Glutamatergic neuron (in vitro differentiated cells): ENCODE measurements at regions not wholly inside any gene's neighbourhood (a gene's known extent, or its start where the extent isn't known, plus 50 kb on each side); places are given as distances from the start of the nearest gene placed in this dataset.

Source experiments
- DNase-seq: peaks from one replicate; pipeline ENCODE4 v3.0.0; 2022
- H3K27ac Mint-ChIP-seq: one replicate; pipeline ENCODE4 v1.8.0; 2020; ENCODE audit warnings: mild to moderate bottlenecking, mixed read lengths, inconsistent platforms; ENCODE audit not compliant: unreplicated experiment
- H3K27me3 Mint-ChIP-seq: one replicate; pipeline ENCODE4 v1.8.0; 2020; ENCODE audit warnings: mild to moderate bottlenecking, moderate library complexity, mixed read lengths, inconsistent platforms; ENCODE audit not compliant: unreplicated experiment
- H3K36me3 Mint-ChIP-seq: one replicate; pipeline ENCODE4 v1.8.0; 2020; ENCODE audit warnings: mild to moderate bottlenecking, mixed read lengths, inconsistent platforms; ENCODE audit not compliant: unreplicated experiment
- H3K4me1 Mint-ChIP-seq: one replicate; pipeline ENCODE4 v1.8.0; 2020; ENCODE audit warnings: mild to moderate bottlenecking, low read depth, mixed read lengths, inconsistent platforms; ENCODE audit not compliant: unreplicated experiment
- H3K4me3 Mint-ChIP-seq: one replicate; pipeline ENCODE4 v1.8.0; 2020; ENCODE audit warnings: mild to moderate bottlenecking, mixed read lengths, inconsistent platforms; ENCODE audit not compliant: unreplicated experiment
- H3K9me3 Mint-ChIP-seq: one replicate; pipeline ENCODE4 v1.8.0; 2020; ENCODE audit warnings: mild to moderate bottlenecking, moderate library complexity, mixed read lengths, inconsistent platforms; ENCODE audit not compliant: unreplicated experiment
- TF ChIP-seq, protein P1 (sequence below): fragments of 200-600 bp; sonication (generic); IDR thresholded peaks from one replicate; pipeline ENCODE4 v1.5.0; 2021; ENCODE audit not compliant: partially characterized antibody, unreplicated experiment

DNA sequence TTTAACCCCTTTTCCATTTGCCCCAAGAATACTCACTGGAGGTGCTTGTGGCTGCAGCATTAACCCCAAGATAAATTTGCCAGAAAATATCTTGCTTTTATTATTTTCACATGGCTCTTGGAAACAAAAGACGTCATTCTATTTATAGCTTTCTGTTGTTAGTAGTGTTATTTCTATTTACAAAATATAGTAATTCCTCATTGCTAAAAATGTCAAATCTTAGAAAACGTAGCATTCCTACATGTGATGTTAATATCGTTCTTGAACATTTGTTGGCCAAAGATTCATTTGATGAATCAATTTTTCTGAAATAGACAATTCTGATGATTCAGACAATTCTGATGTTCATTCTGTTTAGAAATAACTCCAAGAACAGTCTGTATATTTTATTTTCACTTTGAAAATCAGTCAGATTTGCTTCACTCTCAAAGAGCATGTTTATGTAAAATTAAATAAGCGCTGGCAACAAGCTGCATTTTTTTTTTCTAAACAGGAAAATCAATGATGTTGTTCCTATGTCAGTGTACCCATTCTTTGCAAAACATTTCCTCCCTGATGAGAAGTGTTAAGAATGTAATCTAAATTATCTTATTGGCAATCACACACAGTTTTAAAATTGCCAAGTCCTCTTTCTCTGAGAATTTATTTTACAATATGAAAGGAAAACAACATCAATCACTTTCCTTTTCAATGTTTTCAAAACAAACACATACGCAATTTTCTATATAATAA, 334.0 kb downstream of the KCTD12 start:
- Mint-ChIP-seq H3K9me3 (no peaks in the 10 kb centered on the region), H3K36me3 (no peaks in the 10 kb centered on the region), H3K27ac (no peak overlapping the region), H3K27me3 (no peaks in the 10 kb centered on the region), H3K4me3 (no peak overlapping the region), H3K4me1 (no peaks in the 10 kb centered on the region)
- no peak for DNase-seq
- TF ChIP-seq, protein P1, sequence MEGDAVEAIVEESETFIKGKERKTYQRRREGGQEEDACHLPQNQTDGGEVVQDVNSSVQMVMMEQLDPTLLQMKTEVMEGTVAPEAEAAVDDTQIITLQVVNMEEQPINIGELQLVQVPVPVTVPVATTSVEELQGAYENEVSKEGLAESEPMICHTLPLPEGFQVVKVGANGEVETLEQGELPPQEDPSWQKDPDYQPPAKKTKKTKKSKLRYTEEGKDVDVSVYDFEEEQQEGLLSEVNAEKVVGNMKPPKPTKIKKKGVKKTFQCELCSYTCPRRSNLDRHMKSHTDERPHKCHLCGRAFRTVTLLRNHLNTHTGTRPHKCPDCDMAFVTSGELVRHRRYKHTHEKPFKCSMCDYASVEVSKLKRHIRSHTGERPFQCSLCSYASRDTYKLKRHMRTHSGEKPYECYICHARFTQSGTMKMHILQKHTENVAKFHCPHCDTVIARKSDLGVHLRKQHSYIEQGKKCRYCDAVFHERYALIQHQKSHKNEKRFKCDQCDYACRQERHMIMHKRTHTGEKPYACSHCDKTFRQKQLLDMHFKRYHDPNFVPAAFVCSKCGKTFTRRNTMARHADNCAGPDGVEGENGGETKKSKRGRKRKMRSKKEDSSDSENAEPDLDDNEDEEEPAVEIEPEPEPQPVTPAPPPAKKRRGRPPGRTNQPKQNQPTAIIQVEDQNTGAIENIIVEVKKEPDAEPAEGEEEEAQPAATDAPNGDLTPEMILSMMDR, result no peak

DNA sequence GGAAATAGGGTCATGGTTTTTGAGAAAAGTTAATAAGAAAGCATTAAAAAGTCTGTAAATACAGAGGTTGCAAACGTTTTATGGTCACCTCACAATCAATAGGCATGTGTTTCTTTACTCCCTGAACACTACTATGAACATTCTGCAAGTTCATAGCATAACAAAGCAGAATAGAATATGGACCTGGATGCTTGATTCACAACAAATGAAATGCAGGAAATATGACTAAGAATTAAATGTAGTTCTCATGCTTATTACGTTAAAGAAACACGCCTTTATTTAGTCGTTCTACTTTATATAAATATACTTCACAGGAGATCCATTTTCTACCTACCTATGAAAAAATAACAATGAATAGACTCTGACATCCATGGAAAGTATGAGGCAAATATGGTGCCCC, 344.0 kb downstream of the KCTD12 start:
- TF ChIP-seq, protein P1, result no peak
- DNase-seq, result no peak
- H3K27ac Mint-ChIP-seq, result no peak overlapping the region
- no peaks in the 10 kb centered on the region for H3K4me1 Mint-ChIP-seq
- peaks cover 1% of the 10 kb centered on the region for H3K27me3 Mint-ChIP-seq
- no peak overlapping the region for H3K4me3 Mint-ChIP-seq
- H3K9me3 Mint-ChIP-seq, result peaks cover 4% of the 10 kb centered on the region
- H3K36me3 Mint-ChIP-seq, result peaks cover 3% of the 10 kb centered on the region

DNA sequence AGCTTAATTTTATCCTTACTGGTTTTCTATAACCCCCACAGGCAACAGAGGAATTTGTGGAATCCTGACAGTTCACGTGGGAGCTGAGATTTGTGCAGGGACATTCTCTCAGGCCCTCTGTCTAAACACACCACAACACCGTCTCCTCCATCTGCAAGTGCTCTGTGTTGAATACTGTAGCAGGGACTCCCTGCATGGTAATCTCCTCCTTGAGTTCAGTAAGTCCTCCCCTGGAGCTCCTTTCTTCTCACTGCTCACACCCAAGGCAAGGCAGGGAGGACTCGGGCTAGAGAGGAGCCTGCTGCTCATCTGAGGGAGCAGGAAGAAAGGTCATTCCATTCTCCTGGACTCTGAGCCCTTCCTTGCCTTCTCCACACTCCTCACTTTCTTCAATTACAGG, 348.2 kb downstream of the KCTD12 start:
- no peak overlapping the region for H3K4me3 Mint-ChIP-seq
- no peaks in the 10 kb centered on the region for H3K9me3 Mint-ChIP-seq
- H3K27ac Mint-ChIP-seq, result no peak overlapping the region
- DNase-seq, result no peak
- no peaks in the 10 kb centered on the region for H3K27me3 Mint-ChIP-seq
- H3K4me1 Mint-ChIP-seq, result no peaks in the 10 kb centered on the region
- no peaks in the 10 kb centered on the region for H3K36me3 Mint-ChIP-seq
- TF ChIP-seq, protein P1, result no peak

DNA sequence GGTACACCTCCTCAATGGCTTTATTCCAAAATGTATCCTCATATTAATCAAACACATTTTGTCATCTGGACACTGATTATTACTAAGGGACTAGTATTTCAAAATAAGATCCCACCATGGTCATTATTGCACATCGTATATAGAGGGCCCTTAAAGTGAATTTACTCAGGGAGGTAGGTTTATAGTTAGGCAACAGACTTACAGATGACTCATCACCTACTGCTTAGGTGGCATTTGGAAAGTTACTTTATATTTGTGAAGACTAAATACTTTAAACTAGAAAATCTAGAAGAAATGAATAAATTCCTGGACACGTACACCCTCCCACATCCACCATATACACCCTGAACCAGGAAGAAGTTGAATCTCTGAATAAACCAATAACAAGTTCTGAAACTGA, 353.0 kb downstream of the KCTD12 start:
- Mint-ChIP-seq H3K27ac (no peak overlapping the region), H3K27me3 (no peaks in the 10 kb centered on the region)
- TF ChIP-seq, protein P1, result no peak

DNA sequence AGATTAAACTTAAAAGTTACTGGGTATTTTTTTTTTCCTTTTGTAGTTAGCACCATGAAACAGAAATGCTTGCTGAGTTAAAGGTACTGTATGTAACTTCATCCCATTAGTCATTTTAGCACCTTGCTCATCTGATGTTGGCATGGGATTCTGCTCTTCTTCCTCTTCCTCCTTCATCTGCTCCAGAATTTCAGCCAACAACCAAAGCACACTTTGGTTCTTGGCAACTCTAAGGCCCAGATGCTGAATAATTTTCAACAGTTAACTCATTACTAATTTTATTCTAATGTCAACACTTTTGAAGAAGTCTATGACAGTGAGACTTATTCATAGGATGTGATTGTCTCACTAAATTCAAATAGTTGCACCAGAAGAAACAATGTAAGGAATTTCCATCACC, 359.2 kb downstream of the KCTD12 start:
- TF ChIP-seq, protein P1, result no peak
- no peaks in the 10 kb centered on the region for H3K36me3 Mint-ChIP-seq
- peaks cover 1% of the 10 kb centered on the region for H3K9me3 Mint-ChIP-seq
- no peak for DNase-seq
- no peak overlapping the region for H3K27ac Mint-ChIP-seq
- no peak overlapping the region for H3K4me3 Mint-ChIP-seq
- H3K27me3 Mint-ChIP-seq, result no peaks in the 10 kb centered on the region
- peaks cover 5% of the 10 kb centered on the region for H3K4me1 Mint-ChIP-seq

More for the DNA sequence above, 353.0 kb downstream of the KCTD12 start:
- no peaks in the 10 kb centered on the region for H3K4me1 Mint-ChIP-seq
- DNase-seq, result no peak
- no peak overlapping the region for H3K4me3 Mint-ChIP-seq
- no peaks in the 10 kb centered on the region for H3K9me3 Mint-ChIP-seq
- no peaks in the 10 kb centered on the region for H3K36me3 Mint-ChIP-seq
